RPMI8226 (cell line): ENCODE measurements at regions not wholly inside any gene's neighbourhood (a gene's known extent, or its start where the extent isn't known, plus 50 kb on each side); places are given as distances from the start of the nearest gene placed in this dataset.

Experiments
- DNase-seq: peaks from one replicate; pipeline ENCODE4 v3.0.0-alpha.2; 2015

- no peak for DNase-seq
These were observed 168.7 kb upstream of the ITGB1 start for GRCh38 chr10:33126742-33127141.

DNA sequence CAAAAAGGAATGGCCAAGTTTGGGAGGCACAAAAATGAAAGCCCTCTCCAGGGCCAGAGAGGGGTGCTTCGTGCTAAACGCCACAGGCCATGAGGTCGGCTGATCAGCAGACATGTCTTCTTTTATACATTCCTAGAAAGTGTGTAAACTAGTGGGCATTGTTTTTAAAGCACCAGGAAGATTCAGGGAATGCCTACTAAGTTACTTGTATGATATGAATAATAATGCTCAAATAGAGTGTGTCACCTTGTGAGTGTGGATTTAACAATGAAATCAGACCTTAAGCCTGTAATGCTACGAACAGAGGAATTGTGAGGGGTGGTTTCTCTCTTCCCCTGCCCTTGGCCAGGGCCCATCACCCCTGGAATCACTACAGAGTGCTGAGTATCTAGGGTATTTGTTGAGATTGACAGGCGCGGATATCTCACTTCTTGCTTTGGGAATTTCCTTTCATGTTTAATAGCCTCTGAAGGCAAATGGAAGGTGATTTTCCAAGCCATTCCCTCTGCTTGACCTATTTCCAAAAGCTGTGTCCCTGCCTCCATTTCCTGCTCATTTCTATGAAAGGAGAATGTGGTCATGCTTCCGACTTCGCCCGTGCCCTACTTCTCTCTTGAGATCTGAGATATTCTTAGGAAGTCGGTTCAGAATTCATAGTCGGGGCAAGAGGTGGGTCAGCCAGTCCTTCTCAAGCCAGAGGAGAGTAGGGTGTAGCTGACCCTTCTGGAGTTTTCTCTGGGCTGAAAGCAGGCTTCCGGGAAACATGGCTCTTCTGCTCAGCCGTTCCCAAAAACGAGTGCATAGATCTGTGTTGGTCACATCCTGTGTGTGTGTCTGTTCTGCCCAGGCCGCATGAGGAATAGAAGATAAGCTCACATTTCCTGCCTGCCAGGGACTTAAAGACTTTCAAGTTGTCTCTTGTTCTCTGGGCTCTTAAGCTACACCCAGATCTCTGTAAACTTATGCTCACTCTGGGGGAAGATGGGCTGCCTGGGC, 167.8 kb upstream of the ITGB1 start:
- no peak for DNase-seq

DNA sequence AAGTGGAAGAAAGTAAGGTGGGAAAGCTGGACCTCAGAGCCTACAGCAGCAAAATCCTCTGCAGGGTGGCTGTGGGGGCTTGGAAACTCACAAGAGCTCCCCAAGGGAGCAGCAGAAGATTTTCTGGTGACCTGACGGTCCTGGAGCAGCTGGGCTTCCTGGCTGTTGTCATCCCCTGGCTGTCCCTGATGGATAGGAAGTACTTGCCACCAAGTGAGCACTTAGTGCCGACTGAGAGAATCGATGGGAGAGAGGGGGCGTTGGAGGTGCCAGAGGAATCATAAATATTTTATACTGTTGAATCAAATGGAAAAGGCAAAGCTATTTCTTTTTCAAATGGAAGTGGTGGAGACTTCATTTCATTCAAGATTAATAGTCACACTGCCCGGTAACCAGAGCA, 167.1 kb upstream of the ITGB1 start:
- DNase-seq = no peak

DNA sequence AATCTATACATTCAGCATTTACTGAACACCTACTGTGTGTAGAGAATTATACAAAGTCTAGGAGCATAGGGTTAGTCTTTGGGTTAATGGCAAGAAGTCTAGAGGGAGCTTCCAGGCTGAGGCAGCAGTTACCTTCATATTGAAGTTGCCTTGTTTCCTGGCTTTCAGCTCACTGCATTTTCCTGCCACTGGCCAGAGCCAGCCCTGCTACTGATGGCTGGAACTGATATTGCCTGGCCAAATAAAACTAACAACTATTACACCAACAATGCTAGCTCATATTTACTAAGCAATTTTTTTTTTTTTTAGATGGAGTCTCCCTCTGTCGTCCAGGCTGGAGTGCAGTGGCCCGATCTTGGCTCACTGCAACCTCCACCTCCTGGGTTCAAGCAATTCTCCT, 165.7 kb upstream of the ITGB1 start:
- DNase-seq = no peak

DNA sequence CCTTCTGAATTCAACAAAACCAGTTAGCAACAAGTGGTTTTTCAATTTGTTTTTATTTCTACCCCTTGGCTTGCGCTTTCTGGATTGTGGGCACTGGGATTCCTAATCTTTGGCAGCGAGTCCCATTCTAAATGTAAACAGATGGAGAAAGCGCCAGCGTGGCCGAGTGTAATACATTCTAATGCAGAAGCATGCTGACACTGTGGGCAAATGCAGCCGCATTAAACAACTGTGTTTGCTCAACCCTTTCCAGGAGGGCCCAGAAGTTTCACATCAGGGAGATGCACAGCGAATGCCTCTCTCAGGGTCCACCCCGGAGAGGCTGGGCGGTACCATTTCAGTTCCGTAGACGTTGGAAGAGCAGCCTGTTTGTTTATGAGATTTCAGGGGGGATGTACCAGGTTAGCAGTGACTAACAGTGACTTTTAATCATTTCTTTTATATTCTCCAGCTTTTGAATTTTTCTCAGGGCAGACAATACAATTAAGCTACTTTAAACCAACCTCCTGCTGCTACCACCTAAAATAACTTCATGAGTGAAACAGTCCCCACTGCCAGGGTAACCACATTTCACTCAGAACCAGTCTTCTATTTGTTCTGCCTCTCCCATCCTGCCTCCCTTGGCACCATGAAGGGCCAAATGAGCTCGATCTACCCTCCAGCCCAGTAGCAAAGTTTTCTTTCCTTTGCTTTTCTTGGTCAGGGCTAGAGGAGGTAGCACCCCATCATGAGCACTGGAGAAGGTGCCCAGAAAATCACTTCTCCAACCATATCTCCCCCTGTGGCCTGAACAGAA, 164.2 kb upstream of the ITGB1 start:
- no peak for DNase-seq

DNA sequence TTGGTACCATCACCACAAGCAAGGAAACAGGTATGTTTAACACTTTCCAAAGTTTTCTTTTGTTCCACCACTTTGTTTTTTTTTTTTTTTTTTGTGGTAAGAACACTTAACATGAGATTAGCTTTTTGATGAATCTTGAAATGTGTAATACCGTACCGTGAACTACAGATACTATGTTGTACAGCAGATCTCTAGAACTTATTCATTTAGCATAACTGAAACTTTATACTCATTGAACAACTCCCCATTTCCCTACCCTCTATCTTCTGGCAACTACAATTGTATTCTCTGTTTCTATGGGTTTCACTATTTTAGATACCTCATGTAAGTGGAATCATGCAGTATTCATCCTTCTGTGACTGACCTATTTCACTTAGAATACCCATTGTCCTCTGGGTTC, 162.7 kb upstream of the ITGB1 start:
- DNase-seq = no peak

DNA sequence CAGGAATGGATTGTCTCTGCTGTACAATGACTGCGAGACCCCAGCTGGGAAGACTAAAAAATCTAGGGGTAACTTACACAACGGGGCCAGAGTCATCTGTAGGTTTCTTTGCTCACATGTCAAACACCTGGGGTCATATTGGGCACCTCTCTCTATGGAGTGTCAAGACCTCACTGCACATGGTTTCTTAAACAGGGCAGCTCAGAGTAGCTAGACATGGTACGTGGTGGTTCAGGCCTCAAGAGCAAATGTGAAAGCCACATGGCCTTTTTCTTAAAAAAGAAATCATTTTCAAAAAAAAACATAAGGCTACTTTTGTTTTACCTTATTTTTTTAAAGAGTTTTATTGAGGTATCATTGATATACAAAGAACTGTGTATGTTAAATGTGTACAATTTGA, 162.2 kb upstream of the ITGB1 start:
- DNase-seq = no peak

DNA sequence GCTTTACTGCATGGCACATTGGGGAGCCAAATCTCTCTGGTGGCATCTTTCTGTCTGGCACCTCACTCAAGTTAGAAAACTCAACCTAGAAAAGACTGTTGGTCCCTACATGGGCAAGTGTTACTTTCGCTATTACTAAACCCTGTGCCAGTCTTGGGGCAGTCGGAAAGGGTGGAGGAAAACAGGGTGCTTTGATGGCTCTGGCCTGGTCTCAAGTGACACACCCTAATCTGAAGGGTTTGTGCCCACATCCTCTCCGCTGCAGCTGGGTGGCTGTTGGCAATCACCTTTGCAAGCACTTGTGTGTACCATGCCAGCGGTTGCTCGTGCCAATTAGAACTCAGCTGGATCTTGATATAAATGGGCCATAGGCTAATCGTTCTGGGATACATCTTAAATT, 159.8 kb upstream of the ITGB1 start:
- DNase-seq = no peak

DNA sequence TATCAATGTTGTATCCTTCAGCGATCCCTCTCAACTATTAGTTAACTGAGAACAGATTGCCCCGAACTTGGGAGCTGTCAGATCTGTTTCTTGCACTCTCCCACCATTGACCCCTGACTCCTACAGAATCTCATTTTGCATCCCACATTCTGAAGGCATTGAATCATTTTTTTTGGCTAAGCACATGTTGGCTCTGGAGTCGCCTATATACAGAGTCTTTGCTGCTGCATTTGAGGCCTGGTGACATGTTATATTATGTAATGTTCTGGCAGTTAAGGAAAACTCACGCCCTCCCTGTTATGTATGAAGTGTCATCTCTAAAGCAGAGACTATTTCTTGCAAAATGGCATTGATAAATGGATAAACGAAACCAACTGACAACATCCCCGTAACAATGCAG, 159.2 kb upstream of the ITGB1 start:
- DNase-seq = no peak

DNA sequence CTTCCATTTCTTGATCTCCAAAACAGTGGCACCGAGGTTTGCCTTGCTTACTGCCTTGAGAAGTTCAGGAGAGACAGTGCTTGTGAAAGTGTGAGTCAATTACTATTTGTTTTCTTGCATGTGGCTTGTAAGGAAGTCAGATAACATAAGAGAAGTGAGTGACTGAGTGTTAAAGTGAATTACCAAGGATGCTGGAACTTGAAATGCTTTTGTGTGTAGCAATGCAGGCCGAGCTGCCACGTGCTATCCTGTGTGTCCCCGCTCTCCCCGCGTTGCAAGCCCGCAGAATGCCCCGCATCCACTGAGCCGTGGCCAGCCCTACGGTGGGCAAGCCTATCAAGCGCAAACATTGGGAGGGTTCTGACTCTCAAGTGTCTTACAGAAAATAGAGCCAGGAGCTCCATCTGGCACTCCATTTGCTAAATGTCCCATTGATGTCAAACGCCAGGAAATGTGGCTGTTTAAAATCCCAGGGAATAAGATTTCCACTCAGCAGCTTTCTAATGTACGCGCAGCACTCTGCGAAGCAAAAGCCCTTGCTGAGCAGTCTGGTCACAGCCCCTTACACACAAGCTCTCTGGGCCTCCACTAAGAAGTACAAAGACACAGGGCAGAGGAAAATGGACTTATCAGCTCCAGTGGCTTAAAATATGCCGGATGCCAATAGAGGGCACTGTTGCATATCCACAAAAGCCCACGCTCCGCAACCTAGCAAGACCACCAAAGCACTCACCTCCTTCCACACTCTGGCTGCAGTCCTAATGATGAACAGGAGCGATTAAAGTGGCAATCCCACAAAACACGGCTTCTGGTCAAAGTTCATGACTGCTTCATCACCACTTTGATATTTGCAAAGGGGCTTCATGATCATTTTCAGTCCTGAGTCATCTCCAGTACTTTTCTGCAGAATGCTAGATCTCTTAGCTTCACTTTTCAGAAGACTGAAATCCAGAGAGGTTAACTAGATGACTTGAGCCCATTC, 158.0 kb upstream of the ITGB1 start:
- DNase-seq = no peak

GRCh38 chr10:33114451-33114952, 156.5 kb upstream of the ITGB1 start:
- no peak for DNase-seq

GRCh38 chr10:33113466-33113865, 155.4 kb upstream of the ITGB1 start:
- DNase-seq = no peak

DNA sequence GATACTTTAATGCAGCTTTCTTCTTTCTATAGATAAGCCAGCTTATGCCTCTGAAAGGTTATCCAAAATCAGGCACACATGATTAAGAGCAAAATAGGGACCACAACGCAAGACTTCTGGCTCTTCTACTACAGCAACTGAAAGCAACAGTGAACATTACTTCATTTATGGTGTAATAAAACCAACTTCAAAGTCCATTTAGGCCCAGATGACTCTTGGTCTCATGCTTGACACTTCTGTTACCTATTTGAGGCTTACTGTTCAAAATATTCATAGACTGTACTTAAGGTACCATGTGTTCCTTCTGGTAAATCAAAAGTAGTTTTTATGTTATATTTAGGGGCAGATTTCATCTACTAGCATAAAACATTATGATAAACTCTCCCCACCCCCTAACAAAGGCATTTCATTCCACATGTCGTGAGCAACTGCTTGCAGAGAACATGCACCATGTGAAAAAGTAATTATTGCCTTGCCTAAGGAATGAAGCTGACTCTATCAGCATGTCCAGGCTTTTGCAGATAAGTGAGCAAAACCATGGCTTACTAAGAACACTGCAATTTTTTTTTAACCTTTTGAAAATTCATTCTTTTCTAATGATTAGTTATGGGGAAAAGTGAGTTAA, 154.9 kb upstream of the ITGB1 start:
- DNase-seq = no peak

GRCh38 chr10:33111488-33112051, 153.5 kb upstream of the ITGB1 start:
- no peak for DNase-seq

- DNase-seq = no peak
These were observed 151.9 kb upstream of the ITGB1 start for GRCh38 chr10:33109788-33110469.

GRCh38 chr10:33109384-33109783, 151.4 kb upstream of the ITGB1 start:
- no peak for DNase-seq

DNA sequence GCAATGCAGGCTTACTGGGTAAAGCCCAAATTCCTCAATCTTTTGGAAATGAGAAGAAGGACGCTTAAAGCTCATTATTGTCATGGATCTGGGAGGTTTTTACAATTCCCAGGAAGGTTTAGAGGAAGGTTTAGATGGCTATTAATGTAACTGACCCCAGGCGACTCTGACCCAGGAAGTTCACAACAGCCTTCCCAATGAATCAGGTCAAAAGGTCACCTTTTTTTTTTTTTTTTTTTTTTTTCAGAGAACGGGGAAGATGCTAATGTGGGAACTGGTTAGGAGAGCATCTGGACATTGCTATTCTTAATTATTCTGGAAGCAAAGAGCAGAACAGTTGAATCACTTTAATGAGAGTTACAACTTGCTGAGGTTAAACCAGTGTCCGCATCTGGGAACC, 149.9 kb upstream of the ITGB1 start:
- no peak for DNase-seq

DNA sequence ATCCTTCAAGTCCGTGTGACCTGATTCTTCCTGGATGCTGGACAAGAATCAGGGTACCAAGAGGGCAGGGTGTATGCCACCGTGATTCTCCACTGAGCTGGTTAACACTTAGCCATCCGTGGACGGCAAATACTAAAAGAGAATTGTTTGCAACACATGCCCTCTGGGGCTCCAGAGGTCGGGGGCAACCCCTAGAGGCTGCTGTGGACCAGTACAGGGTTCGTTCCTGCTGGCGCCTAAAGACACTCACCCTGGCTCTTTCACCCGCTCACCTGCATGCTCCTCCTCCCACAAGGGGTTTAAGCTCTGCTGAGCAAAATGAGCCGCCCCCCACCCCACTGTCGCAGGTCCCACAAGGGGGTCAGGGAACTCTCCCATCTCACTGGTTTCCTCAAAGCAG, 148.7 kb upstream of the ITGB1 start:
- no peak for DNase-seq

DNA sequence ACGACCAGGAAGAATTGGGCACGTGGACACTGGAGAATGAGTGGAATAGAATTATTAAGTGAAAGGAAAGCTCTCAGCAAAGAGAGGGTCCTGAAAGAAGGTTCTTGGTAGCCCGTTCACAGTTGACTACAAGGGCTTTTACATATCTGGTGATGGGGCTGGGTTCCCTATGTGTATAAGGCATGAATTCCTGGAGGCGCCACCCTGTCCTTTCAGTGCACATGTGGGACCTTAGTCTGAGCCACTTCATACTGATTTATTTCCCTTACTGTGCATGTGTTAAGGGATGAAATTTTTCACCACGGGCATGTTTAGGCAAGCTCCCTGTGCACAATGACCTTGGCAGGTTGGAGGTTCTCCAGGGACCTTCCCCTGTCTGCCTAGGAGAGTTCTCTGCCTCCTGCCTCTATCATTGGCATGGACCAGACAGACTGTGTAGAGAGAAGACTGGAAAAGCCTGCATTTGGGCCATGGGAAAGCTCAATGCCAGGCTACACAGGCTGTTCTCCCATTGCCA, 145.9 kb upstream of the ITGB1 start:
- DNase-seq = no peak

- no peak for DNase-seq
These were observed 144.0 kb upstream of the ITGB1 start for GRCh38 chr10:33102071-33102470.

- DNase-seq = no peak
These were observed 143.4 kb upstream of the ITGB1 start for GRCh38 chr10:33101392-33101787.
